ENCODE measurements at regions not wholly inside any gene's neighbourhood (a gene's known extent, or its start where the extent isn't known, plus 50 kb on each side); places are given as distances from the start of the nearest gene placed in this dataset.

DNA sequence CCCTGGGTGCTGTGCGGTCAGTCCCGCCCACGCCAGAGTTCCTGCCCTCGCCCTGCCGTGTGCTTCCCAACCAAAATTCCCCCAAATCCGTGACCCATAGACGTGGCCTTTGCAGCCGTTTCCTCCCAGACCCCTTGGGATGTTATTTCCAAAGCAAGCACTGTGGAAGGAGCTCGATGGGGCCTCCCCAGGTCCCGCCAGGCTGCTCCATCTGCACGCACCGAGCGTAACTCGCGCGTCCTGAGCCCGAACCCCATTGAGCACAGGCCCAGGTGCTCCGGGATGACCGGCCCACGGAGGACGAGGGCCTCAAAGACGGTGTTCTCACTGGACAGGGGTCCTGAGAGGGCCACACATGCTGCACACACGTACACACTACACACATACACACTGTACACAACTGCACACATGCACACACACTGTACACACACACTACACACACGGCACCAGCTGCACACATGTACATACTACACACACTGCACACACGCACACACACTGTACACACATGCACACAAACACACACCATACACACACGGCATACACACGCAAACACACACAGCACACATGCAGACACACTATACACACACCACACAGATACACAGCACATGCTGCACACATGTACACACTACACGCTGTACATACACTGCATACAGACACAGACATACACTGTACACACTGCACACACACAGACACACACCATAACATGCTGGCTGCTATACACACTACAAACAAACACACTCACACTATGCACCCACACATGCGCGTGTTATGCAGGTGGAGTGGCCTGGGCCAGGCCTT is 431.2 kb upstream of the SALL3 start:
- no peak overlapping the region for H3K4me3 ChIP-seq (ENCODE audit: low read length)
- no peak for DNase-seq (ENCODE audit: low read depth, low spot score)

DNA sequence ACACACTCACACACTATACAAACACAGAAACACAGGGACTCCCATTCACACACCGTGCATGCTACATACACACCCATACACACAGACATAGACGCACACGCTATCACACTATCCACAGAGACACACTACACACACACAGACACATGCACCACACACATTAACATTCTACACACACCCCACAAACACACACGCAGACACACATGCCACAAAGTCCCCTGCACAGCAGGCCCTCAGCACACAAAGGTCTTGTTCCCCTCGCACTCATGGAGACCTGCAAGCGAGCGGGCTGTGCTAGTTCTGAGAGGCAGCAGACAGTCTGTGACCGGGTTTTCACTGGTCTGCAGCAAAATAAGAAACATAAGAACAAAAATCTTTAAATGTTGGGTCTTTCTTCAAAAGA is 429.6 kb upstream of the SALL3 start:
- DNase-seq (ENCODE audit: low read depth, low spot score), result no peak
- H3K4me3 ChIP-seq (ENCODE audit: low read length), result no peak overlapping the region

DNA sequence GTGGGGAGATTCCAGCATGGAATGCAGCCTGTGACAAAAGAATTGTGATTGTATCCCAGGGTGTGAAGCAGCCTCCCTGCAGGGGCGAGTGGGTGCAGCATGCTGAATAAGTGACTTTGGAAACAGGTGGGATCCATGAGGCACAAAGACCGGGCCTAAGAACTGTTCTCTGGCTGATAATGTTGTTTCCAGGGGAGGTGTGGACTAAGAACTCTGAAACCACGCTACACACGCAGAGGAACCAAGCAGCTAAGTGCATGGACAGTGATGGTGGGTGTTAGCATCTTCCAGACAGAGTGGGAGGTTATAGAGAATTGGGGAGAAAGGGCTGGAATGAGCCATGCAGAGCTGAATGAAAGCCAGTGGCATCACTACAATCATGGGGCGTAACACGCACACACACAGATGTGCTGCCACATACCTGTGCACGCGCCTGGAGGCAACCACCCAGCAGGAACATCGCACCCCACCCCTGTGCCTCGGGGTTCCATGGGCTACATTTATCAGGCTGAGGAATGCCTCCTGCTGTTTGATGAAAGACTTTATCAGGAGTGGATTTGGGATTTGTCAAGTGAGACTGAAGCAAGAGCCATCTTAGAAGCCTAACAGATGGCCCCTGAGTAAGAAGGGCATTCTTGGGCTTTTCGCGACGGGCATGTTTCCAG is 424.5 kb upstream of the SALL3 start:
- no peak overlapping the region for H3K4me3 ChIP-seq (ENCODE audit: low read length)
- no peak for DNase-seq (ENCODE audit: low read depth, low spot score)

DNA sequence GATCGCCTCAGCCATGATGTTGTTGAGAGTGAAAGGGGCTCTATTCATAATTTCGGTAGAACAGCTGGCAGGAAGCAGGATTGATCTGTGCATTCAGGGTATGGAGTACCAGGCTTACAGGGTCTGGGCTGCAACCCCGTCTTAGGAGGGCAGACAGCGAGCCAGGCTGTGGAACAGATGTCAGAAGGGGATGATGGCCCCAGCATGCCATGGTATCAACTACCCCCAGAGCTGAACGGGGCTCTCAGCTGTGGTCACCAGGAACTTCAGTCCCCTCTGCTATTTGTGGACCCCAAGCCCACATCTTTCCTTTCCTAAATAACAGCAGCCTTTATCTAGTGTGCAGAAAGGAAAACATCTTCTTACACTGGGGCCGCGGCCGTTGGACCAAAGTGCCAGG is 422.2 kb upstream of the SALL3 start:
- no peak for DNase-seq (ENCODE audit: low read depth, low spot score)
- H3K4me3 ChIP-seq (ENCODE audit: low read length), result no peak overlapping the region

DNA sequence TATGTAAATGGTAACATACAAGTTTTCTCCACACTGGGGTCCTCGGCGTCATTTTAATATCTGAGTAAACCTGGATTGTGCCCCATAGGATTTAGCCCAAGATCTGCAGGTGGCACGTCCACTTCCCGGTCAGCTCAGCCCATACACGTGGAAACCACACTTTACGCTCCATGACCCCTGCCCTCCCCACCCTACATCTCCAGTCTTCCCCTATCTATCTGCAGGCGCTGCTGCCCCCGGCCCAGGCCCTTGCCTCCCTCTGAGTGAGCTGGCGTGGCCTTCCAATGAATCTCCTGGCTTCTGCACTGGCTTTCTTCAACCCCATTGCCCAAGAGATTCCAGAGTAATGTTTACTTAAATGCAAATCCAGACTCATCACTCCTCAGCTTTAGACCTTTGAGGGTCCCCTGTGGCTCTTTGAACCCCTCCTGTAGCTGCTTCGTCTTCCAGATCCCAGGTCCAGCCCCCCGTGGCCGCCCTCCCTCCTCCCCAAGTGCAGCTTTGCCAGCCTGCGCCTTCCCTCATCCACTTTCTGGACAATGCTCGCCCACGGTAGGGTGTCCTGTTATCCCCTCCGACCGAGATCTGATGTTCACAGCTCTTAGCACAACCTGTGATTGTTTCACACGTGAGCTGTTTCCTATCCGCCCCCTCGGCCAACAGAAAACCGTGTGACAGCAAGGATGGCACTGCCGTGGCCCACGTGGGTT is 421.4 kb upstream of the SALL3 start:
- H3K4me3 ChIP-seq (ENCODE audit: low read length), result no peak overlapping the region
- DNase-seq (ENCODE audit: low read depth, low spot score), result no peak

DNA sequence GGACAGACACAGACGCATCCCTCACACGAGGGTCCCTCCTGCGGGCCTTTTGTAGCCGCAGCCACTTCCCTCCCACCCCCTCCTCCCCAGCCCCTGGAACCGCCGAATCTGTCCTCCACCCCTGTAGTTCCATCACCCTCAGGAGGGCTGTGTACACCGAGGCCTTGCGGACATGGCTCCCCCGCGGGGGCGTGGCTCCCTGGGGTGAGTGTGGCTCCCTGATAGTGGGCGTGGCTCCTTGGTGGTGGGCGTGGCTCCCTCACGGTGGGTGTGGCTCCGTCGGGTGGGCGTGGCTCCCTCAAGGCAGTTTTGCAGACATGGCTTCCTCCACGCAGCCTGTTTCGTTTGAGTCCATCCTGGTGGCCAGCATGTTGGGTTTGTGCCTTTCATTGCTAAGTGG is 420.7 kb upstream of the SALL3 start:
- H3K4me3 ChIP-seq (ENCODE audit: low read length), result no peak overlapping the region
- DNase-seq (ENCODE audit: low read depth, low spot score), result no peak

DNA sequence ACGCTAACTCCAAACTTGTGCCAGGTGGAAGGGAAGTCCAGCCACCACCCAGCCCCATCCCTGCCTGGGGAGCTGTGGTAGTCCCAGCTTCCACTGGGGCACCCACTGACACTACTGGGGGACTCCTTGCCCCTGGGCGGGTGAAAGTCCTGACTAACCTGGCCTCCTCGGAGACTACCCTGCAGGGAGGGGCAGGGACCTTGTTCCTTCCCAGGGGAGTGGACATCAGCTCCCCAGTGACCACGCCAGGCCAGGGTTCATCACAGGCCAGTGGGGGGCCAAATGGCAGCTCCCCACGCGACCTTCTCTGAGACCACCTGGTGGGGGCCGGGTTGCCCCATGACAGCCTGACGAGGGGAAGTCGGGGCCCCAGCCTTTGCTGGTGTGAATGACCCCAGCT is 420.0 kb upstream of the SALL3 start:
- no peak for DNase-seq (ENCODE audit: low read depth, low spot score)
- no peak overlapping the region for H3K4me3 ChIP-seq (ENCODE audit: low read length)

DNA sequence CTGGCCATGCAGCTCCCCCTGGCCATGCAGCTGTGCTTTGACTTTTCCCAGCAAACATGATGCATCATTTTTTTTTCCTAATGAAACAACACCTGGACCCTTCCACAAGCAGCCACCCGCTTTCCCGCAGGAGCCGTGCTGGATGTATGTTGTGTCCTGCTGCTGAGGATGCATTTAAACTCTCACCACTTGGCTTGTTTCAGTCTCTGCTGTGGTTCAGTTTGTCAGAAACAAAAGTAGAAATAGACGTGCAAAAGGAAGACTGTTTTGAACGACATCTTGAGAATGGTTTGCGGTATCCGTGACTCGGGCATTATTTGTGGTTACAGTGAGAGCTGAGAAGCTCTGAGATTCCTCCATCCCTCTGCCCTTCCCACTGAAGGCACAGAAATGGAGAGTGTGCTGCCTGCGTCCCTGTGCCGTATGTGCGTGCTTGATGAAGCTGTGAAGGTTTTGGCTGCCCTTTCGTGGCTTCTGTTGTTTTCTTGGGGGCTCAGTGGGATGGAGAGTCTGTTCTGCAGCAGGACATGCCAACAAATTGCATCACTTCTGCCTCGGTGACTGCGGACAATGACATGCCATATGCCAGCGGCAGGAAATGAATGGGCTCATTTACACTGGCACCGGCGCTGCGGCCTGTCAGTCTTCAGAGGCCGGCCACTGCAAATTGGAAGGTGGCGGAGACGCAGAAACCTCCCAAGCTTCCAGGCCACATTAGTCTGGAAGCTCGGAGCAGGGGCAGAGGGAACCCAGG is 417.7 kb upstream of the SALL3 start:
- no peak for DNase-seq (ENCODE audit: low read depth, low spot score)

DNA sequence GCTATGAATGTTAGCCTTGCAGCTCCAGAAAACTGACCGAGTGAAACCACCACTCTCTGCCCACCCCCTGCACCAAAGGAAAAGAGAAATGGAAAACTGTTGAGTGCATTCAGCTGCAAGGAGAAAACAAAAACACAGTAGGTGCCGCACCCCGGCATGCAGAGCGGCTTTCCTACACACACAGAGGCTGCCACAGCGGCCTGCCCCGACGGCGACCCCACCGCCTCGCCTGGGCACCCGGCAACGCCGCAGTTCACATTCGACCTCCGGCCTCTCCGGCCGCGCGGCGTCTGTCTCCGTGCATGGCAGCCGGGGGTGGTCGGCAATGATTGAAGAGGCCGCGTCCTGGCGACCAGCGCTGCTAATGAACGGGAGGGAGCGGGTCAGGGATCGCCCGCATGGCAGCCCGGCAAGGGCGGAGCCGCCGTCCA is 417.1 kb upstream of the SALL3 start:
- no peak overlapping the region for H3K4me3 ChIP-seq (ENCODE audit: low read length)
- DNase-seq (ENCODE audit: low read depth, low spot score), result no peak

More for the DNA sequence above, 417.7 kb upstream of the SALL3 start:
- no peak overlapping the region for H3K4me3 ChIP-seq (ENCODE audit: low read length)

DNA sequence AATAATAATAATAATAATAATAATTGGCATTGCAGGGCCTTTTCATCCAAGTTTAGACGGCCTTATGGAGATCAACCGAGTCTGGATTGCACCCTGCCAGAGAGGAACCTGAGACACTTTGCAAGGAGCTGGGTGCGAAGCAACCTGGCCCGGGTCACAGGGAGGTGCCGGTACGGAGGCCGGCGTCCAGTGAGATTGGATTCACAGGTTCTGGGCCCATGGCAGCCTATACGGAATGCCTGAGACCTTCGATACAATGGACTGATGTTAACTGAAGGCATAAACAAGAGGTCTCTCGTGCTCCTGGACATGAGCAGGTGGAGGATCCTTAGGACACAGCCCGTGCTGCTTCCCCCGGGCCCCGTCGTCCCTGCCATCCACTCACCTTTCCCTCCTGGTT is 416.5 kb upstream of the SALL3 start:
- DNase-seq (ENCODE audit: low read depth, low spot score), result no peak

DNA sequence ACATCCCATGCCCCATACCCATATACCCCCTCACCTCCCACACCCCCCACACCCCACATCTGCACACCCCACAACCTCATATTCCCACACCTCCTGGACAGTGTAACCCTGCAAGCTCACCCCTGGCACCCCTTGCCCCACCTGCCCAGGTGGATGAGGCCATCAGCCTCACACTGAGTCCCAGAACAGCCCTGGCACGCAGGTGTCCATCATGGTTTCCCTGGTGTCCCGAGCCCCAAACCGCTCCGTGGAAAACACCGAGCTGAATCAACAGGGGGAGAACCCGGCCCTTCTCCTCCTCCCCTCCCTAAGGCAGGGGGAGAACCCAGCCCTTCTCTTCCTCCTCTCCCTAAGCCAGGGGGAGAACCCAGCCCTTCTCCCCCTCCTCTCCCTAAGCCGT is 415.6 kb upstream of the SALL3 start:
- no peak for DNase-seq (ENCODE audit: low read depth, low spot score)

More for the DNA sequence above, 416.5 kb upstream of the SALL3 start:
- no peak overlapping the region for H3K4me3 ChIP-seq (ENCODE audit: low read length)

DNA sequence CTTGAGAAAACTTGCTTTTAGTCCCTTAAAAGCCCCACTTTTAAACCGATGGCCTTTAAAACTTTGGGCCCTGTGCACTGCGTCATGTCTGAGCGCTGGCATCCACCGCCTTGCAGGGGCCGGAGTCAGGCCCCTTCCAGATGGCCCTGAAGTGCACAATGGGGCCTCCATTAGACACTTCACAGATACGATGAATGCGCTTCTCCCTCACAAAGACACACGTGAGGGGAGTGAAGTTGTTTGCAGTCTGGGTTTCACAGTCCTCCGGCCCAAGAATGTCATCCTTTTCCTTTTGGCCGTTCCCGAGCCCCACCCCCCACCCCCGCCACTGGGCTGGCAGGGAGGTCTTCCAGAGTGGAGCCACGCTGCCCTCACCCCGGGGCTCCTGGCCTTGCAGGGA is 415.1 kb upstream of the SALL3 start:
- no peak overlapping the region for H3K4me3 ChIP-seq (ENCODE audit: low read length)
- DNase-seq (ENCODE audit: low read depth, low spot score), result no peak

More for the DNA sequence above, 415.6 kb upstream of the SALL3 start:
- no peak overlapping the region for H3K4me3 ChIP-seq (ENCODE audit: low read length)

DNA sequence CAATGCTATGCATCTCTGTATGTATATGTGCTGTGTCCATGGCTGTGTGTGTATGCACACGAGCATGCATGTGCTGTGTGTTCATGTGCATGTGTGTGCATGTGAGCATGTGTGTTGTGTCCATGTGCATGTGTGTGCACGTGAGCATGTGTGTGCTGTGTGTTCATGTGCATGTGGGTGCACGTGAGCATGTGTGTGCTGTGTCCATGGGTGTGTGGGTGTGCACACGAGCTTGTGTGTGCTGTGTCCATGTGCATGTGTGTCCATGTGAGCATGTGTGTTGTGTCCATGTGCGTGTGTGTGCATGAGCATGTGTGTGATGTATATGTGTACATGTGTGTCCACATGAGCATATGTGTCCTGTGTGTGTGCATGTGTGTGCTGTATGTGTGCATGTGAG is 414.4 kb upstream of the SALL3 start:
- no peak overlapping the region for H3K4me3 ChIP-seq (ENCODE audit: low read length)
- DNase-seq (ENCODE audit: low read depth, low spot score), result no peak

DNA sequence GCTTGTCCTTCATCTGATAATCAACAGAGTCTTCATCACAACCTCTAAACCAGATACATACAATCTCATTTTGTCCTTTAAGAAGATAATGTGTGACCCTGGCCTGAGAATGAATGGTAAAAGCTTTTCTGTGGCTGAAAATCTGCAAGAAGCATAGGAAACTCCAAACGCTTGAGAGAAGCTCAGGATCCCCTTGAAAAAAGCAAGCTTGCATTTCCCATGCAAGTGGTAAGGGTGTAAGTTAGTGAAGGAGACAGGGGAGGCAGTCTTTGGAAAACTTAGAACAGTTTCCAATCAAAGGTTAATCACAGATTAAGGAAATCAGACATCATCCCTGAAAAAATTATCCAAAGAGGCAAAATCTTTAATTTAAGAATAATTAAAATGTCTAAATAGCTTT is 413.6 kb upstream of the SALL3 start:
- no peak overlapping the region for H3K4me3 ChIP-seq (ENCODE audit: low read length)
- no peak for DNase-seq (ENCODE audit: low read depth, low spot score)

DNA sequence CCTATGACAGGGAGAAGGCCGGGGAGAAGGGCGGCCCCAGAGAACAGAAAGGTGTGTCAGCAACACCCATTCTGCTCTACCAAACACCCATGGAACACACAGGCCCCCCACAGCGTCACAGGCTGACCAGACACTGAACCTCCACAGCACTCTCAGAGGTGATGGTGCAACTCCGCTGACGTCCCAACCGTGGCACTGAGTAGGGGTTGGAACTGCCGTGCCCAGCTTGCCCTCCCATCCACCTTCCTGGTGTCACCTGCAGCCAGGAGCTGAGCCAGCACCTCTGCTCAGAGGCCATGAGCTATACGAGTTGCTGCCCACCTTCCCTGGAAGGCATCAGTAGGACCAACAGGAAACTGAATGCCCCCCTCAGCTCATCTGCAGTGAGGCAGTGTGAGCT is 412.9 kb upstream of the SALL3 start:
- no peak for DNase-seq (ENCODE audit: low read depth, low spot score)

DNA sequence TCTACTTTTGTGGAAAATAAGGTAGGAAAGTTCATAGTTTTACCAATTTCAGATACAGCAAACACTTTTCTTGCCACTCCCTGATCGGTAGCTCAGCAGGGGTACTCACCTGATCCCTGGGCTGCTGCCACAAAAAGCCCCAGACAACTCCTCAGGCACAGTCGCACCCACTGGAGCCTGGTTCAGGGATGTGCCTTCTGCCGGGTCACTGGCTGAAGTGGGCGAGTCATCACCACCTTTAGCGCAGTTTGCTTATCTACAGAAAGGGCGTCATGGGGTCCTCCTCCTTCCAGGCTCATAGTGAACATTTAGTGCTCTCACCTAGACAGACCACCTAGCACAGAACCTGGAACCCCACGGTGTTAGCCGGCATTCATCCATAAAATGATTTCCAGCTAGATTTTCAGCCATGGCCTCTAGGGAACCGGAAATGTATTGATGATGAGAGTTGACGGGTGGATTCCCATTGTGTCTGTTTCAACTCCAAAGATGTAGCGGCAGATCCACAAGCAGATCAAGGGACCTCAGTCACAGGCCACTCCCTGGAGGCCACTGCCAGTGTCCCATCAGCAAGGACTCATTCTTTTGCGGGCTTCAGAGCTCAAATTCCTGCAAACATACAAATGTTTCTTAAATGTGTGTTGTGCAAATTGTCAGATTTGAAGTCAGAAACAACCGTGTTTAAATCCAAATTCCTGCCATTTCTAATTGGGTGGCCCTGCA is 408.4 kb upstream of the SALL3 start:
- no peak overlapping the region for H3K4me3 ChIP-seq (ENCODE audit: low read length)
- no peak for DNase-seq (ENCODE audit: low read depth, low spot score)

More for the DNA sequence above, 412.9 kb upstream of the SALL3 start:
- no peak overlapping the region for H3K4me3 ChIP-seq (ENCODE audit: low read length)

DNA sequence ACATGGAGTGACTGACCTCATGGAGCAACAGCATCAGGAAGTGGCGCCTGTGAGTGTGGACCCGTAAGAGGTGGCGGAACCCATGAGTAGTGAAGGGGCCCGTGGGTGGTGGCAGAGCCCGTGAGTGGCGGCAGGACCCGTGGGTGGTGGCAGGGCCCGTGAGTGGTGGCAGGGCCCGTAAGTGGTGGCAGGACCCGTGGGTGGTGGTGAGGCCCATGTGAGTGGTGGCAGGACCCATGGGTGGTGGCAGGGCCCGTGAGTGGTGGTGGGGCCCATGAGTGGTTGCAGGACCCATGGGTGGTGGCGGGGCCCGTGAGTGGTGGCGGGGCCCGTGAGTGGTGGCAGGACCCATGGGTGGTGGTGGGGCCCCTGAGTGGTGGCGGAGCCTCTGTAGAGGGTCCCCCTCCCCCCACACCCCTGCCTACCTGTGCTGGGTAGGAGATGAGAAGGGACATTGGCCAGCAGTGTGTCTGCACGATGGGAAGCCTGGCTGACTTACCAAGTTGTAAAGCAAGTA is 407.7 kb upstream of the SALL3 start:
- no peak for DNase-seq (ENCODE audit: low read depth, low spot score)
- H3K4me3 ChIP-seq (ENCODE audit: low read length), result no peak overlapping the region

DNA sequence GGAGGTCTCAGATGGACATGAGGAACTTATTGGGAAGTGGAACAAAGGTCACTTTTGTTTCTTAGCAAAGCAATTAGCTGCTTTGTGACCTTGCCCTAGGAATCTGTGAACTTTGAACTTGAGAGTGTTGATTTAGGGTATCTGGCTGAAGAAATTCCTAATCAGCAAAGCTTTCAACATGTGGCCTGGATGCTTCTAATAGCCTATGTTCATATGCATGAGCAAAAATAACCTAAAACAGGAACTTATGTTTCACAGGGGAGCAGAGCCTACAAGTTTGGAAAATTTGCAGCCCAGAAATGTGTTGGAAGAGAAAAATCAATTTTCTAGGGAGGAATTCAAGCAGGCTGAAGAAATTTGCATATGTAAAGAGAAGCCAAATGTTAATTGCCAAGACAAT is 405.8 kb upstream of the SALL3 start:
- no peak for DNase-seq (ENCODE audit: low read depth, low spot score)
- no peak overlapping the region for H3K4me3 ChIP-seq (ENCODE audit: low read length)

DNA sequence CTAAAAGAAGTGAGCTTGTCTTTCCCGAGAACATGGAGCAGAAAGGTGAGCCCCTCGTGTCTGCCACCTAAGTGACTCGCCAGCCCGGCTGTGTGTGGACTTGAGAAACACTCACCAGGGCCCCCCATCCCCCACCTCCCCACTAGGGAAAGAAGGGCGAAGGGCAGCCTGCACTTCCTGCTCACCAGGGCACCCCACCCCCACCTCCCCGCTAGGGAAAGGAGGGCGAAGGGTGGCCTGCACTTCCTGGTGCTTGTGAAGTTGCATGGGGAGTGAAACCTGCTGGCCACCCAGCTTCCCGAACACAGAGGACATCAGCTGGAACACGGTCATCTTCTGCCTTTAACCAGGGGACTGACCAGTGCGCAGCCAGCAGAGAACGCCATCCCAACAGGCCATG is 402.7 kb upstream of the SALL3 start:
- H3K4me3 ChIP-seq (ENCODE audit: low read length), result no peak overlapping the region
- no peak for DNase-seq (ENCODE audit: low read depth, low spot score)
